ENCODE measurements at regions not wholly inside any gene's neighbourhood (a gene's known extent, or its start where the extent isn't known, plus 50 kb on each side); places are given as distances from the start of the nearest gene placed in this dataset.

DNA sequence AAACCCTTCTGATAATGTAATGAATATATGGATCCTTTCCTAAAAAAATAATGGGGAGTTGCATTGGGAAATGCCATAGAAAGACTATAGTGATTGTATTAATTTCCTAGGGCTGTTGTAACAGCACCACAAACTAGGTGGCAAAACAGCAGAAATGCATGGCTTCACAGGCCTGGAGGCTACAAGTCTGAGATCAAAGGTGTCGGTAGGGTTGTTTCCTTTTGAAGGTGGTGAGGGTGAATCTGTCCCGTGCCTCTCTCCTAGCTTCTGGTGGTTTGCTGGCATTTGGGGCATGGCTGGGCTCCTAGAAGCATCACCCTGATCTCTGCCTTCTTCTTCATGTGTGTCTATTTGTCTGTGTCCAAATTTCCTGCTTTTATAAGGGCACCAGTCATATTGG, 149.7 kb downstream of the INHBB start:
- TF ChIP-seq EP300 (IDR thresholded peaks at IDR 0.05): no peak
- TF ChIP-seq, protein P1, sequence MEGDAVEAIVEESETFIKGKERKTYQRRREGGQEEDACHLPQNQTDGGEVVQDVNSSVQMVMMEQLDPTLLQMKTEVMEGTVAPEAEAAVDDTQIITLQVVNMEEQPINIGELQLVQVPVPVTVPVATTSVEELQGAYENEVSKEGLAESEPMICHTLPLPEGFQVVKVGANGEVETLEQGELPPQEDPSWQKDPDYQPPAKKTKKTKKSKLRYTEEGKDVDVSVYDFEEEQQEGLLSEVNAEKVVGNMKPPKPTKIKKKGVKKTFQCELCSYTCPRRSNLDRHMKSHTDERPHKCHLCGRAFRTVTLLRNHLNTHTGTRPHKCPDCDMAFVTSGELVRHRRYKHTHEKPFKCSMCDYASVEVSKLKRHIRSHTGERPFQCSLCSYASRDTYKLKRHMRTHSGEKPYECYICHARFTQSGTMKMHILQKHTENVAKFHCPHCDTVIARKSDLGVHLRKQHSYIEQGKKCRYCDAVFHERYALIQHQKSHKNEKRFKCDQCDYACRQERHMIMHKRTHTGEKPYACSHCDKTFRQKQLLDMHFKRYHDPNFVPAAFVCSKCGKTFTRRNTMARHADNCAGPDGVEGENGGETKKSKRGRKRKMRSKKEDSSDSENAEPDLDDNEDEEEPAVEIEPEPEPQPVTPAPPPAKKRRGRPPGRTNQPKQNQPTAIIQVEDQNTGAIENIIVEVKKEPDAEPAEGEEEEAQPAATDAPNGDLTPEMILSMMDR (IDR thresholded peaks at IDR 0.05): no peak
- no peak for TF ChIP-seq POLR2A (IDR thresholded peaks at IDR 0.05)
